SW480 (cell line): ENCODE measurements at regions not wholly inside any gene's neighbourhood (a gene's known extent, or its start where the extent isn't known, plus 50 kb on each side); places are given as distances from the start of the nearest gene placed in this dataset.

ENCODE experiments used
- DNase-seq: peaks from one replicate; pipeline ENCODE4 v3.0.0-alpha.2; 2016; ENCODE audit warnings: low spot score

DNA sequence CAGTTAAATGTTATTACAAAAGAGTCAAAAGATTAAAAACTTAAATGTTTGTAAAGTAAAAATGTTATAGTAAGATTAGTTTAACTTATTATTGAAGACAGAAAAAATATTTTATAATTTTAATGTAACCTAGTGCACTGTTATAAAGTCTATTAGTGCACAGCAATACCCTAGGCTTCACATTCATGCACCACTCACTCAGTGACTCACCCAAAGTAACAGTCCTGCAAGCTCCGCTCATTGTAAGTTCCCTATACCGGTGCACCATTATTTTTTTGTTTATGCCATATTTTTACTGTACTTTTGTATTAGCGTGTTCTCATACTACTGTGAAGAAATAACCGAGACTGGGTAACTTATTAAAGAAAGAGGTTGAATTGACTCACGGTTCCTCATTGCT, 759.7 kb upstream of the CDH7 start:
- DNase-seq, result no peak

GRCh38 chr18:64986906-64987495, 763.8 kb upstream of the CDH7 start:
- DNase-seq, result no peak

GRCh38 chr18:64983497-64984238, 767.1 kb upstream of the CDH7 start:
- no peak for DNase-seq

DNA sequence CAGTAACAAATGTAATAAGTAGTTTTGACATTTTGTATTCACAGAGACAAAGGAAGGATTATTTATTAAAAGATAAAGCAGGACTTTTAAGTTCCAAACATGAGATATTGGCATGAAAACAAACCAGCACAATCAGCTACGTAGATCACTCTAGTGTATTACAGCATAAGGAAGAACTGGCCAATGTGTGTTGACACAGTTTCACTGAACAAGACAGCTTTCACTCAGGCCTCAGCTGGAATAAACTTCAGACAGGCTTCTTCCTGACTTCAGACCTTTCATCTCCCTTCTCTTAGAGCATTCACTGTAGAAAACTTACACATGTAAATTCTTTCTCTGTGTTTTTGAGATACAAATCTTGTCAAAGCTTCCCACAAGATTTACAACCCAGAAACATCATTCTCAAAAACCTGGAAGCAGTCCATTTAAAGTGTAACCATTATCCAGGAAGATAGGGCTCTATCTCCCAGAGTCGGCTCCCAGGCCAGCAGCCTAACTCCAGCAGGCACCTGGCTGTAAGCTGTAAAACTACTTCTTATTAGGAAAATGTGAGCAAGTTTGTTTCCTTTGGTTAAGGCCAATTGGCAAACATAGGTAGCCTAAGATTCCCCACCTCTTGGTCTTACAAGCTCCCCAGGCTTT, 768.3 kb upstream of the CDH7 start:
- no peak for DNase-seq

- no peak for DNase-seq
Observed at GRCh38 chr18:64981915-64982314, 768.9 kb upstream of the CDH7 start.

DNA sequence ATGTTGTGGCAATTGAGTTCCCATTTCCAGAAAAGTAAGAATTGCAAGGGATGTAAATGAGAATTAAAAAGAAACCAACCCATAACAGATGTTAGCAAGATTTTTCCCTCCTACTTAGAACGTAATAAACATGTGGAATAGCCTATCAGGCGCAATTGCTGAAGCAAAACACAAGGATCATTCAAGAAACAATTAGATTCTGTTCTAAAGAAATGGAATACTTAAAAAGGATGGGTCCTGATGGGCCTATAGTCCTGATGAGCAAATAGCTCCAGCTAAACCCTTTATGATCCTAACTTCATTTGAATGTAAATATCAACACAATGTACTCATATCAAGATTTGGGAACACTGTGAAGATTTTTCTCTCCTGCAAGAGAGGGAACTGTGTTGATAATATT, 771.0 kb upstream of the CDH7 start:
- DNase-seq, result no peak

DNA sequence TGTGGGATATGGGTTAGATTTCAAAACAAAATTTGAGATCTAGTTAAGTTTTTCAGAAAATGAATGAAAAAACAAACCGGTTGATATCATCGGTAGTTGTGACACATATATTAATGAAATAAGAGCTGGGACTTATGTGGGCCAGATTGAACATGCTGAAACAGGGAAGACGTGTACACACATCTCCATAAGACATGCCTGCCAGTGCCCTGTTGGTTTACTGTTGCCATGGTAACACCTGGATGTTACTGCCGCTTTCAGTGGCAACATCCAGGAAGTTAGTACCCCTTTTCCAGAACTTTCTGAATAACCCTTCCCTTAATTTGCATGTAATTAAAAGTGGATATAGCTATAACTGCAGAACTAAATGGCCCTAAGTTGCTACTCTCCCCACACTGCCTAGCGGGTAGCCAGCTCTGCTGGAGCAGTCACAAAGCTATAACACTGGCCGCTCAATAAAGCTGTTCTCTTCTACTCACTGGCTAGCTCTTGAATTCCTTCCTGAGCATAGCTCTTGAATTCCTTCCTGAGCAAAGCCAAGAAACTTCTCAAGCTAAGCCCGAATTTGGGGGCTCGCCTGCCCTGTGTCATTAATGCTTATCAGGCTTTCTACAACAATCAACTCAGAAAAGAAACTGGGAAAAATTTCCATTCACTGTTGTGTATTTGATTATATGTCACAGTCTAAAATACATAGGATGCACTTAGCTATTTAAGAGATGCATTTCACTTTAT, 776.3 kb upstream of the CDH7 start:
- no peak for DNase-seq

- DNase-seq, result no peak
Observed at GRCh38 chr18:64972545-64972944, 778.3 kb upstream of the CDH7 start.

DNA sequence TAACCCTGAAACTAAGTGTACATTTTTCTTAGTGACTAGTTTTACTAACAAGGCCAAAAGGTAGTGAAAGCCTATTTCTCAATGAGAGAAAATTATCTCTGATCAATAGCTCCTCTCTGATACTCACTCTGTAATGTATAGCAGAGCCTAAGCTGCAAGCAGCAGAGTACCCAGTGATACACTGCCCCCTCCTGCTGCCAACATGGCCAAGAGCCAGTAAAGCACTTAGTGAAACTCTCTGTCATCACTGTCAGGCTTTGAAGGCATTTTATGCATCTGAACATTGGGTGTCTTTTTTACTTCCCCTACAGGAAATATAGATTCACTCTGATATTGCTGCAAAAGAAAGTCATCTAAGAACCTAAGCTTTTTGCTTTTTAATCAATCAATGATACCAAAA, 784.1 kb upstream of the CDH7 start:
- no peak for DNase-seq

GRCh38 chr18:64956465-64956864, 794.3 kb upstream of the CDH7 start:
- DNase-seq, result no peak

DNA sequence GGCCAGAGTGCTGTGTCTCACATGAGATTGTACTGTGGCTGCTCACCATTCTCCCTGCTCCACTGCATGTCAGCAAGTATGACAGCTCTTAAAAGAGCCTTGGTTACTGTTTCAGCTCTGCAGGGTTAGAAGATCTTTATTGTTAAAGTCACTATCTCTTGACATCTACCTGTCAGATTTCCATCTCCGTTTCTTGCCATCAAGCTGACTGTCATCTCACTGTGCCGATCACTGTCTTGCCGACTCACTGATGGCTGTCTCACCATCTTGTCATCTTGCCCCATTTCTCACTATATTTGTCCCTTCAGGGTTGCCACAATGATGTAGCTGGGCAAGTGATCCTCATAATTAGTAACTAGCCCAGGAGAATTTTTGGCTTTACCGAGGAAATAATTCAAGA, 800.9 kb upstream of the CDH7 start:
- DNase-seq, result no peak

DNA sequence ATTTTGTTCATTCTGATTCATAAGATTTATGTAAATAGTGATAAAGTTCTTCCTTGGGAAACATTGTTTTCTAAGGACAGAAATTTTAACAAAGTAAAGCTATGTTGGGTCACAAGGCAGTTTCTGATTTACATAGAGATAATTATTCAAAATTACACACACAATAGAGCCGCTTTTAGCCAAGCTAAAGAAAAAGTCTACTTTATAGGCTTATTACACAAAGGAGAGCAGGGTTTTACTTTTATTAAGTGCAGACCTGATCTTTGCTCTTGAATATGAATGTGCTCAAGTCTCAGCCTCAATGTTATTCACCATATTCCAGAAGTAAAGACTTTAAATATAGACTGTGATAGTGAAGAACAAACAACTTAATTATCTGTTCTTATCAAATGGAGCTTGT, 787.8 kb upstream of the LINC00305 start:
- DNase-seq, result no peak

GRCh38 chr18:64929036-64929435, 780.1 kb upstream of the LINC00305 start:
- no peak for DNase-seq

GRCh38 chr18:64919971-64920570, 771.2 kb upstream of the LINC00305 start:
- DNase-seq, result no peak

DNA sequence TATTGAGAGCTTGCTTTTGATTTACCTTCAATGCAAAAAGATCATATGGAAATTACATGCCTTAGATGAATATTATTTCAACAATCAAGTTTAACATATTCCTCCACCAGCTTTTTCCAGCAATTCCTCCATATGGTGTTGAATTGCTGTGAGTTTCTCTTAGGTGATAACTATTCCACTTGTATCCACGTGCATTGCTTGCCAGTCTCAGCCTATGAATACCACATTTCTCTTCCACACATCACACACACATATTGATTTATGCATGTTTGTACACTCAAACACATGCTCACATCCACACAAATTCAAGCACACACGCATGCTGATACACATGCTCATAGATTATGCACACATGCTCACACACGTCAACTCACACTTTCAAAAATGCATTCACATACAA, 770.0 kb upstream of the LINC00305 start:
- no peak for DNase-seq

- DNase-seq, result no peak
Observed at GRCh38 chr18:64893349-64893748, 744.5 kb upstream of the LINC00305 start.

DNA sequence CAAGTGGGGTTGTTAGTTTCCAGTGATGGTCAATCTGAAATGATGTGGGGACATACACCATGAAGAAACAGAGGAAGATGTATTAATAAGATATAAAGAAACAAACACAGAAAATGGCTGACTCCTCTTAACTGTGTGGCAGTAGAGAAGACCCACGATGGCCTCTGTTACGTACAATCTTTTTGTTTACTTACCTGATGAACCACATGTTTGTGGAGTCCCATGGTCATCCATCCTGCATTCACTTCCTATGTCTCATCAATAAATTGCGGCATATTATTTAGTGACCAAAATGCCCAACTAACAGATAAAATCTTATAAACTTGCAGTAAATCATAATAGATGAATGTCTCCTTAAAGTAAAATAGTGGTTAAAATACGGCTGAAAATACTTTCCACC, 740.1 kb upstream of the LINC00305 start:
- no peak for DNase-seq

DNA sequence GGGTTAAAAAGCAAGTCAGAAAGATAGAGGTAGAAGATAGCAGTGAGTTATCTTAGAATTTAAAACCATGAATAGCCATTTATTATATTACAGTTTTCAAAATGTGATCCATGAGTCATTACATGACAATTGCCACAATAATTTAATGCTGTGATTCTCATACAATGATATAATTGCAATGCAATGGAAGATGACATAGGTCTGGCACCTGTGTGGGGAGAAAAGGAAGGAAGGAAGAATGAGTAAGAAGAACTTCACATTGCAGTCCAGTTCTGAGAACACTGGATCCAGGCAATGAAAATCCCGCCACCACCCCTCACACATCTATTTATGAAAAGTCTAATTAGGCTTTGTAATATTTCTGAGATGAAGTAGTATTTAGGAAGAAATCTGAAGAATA, 738.1 kb upstream of the LINC00305 start:
- no peak for DNase-seq

DNA sequence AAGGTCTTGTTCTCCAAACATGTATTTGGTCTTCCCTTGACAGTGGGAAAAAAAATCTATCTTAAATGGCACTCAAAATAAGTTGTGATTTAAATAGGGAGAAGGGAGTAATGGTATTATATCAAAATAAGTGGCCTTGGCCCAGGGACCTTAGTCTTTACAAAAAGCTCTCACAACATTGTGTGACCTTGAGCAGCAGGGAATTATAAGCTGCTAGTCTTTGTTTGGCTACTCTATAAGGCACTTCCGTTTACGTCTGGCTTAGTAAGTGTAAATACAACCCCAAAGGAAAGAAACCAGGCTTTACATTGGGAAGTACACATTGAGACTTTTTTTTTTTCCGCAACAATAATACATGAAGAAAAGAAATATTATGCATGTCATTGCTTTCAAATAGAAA, 734.0 kb upstream of the LINC00305 start:
- no peak for DNase-seq

DNA sequence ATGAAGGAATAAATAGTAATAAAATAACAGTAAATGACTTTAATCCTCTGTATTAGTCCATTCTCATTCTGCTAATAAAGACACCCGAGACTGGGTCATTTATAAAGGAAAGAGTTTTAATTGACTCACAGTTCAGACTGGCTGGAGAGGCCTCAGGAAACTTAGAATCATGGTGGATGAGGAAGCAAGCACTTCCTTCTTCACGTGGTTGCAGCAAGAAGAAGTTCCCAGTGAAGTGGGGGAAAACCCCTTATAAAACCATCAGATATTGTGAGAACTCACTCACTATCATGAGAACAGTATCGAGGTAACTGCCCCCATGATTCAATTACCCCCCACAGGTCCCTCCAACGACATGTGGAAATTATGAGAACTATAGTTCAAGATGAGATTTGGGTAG, 727.9 kb upstream of the LINC00305 start:
- no peak for DNase-seq

DNA sequence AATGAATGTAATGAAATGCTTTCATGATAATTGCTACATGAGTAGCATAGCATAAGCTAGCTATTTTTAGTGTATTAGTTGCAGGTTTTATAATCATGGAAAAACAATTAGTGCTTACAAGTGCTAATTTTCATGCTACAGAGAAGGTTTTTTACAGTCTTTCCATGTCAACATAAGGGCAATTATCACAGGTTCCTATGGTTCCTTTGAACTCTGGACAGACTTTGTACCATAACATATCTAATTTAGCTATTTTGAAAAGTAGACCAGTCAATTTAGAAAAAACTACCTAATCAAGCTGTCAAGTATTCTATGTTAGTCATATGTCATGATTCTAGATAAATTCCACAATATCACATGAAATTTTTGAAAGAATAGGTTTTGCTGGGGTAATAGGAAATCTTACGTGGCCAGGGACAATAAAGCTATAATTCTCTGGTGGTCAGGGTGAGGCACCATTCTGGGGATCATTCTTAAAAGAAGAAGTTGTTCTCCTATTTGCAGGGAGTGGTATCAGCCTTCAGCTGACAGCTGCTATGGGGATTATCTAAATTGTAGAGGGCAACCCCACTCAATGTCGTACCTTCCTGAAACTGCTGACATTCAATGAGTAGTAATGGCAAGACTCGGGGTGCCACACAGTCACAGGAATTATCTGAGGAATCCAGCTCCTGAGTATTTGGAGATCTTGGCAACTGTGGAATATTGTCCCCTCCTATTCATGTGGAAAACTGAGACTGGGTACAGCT, 724.0 kb upstream of the LINC00305 start:
- DNase-seq, result no peak

- DNase-seq, result no peak
Observed at GRCh38 chr18:64854112-64854511, 705.2 kb upstream of the LINC00305 start.
